WTC11 (cell line): ENCODE measurements at regions not wholly inside any gene's neighbourhood (a gene's known extent, or its start where the extent isn't known, plus 50 kb on each side); places are given as distances from the start of the nearest gene placed in this dataset.

ENCODE experiments used
- ATAC-seq: fragments of 200-7000 bp; cut with Tn5 transposase; 2 replicates; pipeline ENCODE4 v1.10.0; 2021; ENCODE audit warnings: mild to moderate bottlenecking, moderate library complexity
- CTCF ChIA-PET: fragments of 300-600 bp; sonication (Branson Sonifier 250); formaldehyde crosslinking; loops from one replicate; lab custom pipeline; 2021; ENCODE audit warnings: antibody characterized with exemption; lab: Charles Lee
- POLR2A ChIA-PET: fragments of 350-600 bp; sonication (Branson Sonifier 250); formaldehyde crosslinking; loops from one replicate; lab custom pipeline; 2021; ENCODE audit warnings: antibody characterized with exemption; lab: Charles Lee
- DNase-seq: peaks from one replicate; pipeline ENCODE4 v3.0.0; 2021; ENCODE audit warnings: low spot score
- H3K27ac Mint-ChIP-seq: 2 replicates; pipeline ENCODE4 v1.8.0; 2021; ENCODE audit warnings: mixed read lengths
- H3K27me3 Mint-ChIP-seq: 2 replicates; pipeline ENCODE4 v1.8.0; 2021; ENCODE audit warnings: low read depth, mild to moderate bottlenecking, moderate library complexity, mixed read lengths
- H3K36me3 Mint-ChIP-seq: 2 replicates; pipeline ENCODE4 v1.8.0; 2021; ENCODE audit warnings: mixed read lengths
- H3K4me1 Mint-ChIP-seq: 2 replicates; pipeline ENCODE4 v1.8.0; 2022; ENCODE audit warnings: mixed read lengths
- H3K4me3 Mint-ChIP-seq: 2 replicates; pipeline ENCODE4 v1.8.0; 2021; ENCODE audit warnings: mild to moderate bottlenecking, moderate library complexity, mixed read lengths
- H3K9me3 Mint-ChIP-seq: 2 replicates; pipeline ENCODE4 v1.8.0; 2021; ENCODE audit warnings: mixed read lengths
- AR ChIP-seq: fragments of 250-450 bp; sonication (Bioruptor Pico); IDR thresholded peaks from 2 replicates; pipeline ENCODE4 v1.9.0; 2021; ENCODE audit warnings: mild to moderate bottlenecking
- ARID4B ChIP-seq: sonication (generic); formaldehyde crosslinking; IDR thresholded peaks from 2 replicates; pipeline ENCODE4 v1.8.0; 2023; ENCODE audit warnings: missing genetic modification reagents, mild to moderate bottlenecking, borderline replicate concordance
- CDX4 ChIP-seq: fragments of 250-450 bp; sonication (Bioruptor Pico); IDR thresholded peaks from 2 replicates; pipeline ENCODE4 v1.9.0; 2021; ENCODE audit warnings: moderate library complexity, mild to moderate bottlenecking, inconsistent platforms, borderline replicate concordance
- E2F1 ChIP-seq: sonication (generic); formaldehyde crosslinking; IDR thresholded peaks from 2 replicates; pipeline ENCODE4 v1.8.0; 2022; ENCODE audit warnings: mild to moderate bottlenecking, missing genetic modification reagents
- ESRRA ChIP-seq: sonication (generic); formaldehyde crosslinking; IDR thresholded peaks from 2 replicates; pipeline ENCODE4 v1.8.1; 2022; ENCODE audit warnings: mild to moderate bottlenecking, missing genetic modification reagents, borderline replicate concordance
- FOXP1 ChIP-seq: sonication (generic); formaldehyde crosslinking; IDR thresholded peaks from 2 replicates; pipeline ENCODE4 v1.8.0; 2022; ENCODE audit warnings: missing genetic modification reagents, mild to moderate bottlenecking, moderate library complexity, borderline replicate concordance
- HMGA2 ChIP-seq: fragments of 250-450 bp; sonication (Bioruptor Pico); IDR thresholded peaks from 2 replicates; pipeline ENCODE4 v1.4.0; 2021; ENCODE audit warnings: mild to moderate bottlenecking, moderate library complexity
- IRF1 ChIP-seq: sonication (generic); formaldehyde crosslinking; IDR thresholded peaks from 2 replicates; pipeline ENCODE4 v1.8.0; 2023; ENCODE audit warnings: missing genetic modification reagents
- JAZF1 ChIP-seq: fragments of 250-450 bp; sonication (Bioruptor Pico); IDR thresholded peaks from 2 replicates; pipeline ENCODE4 v1.9.0; 2021; ENCODE audit warnings: moderate library complexity, mild to moderate bottlenecking, inconsistent platforms
- MAX ChIP-seq: sonication (generic); formaldehyde crosslinking; IDR thresholded peaks from 2 replicates; pipeline ENCODE4 v1.8.0; 2022; ENCODE audit warnings: mild to moderate bottlenecking, missing genetic modification reagents
- NFE2L1 ChIP-seq: sonication (generic); formaldehyde crosslinking; IDR thresholded peaks from 2 replicates; pipeline ENCODE4 v1.8.1; 2023; ENCODE audit warnings: missing genetic modification reagents
- NR2C2 ChIP-seq: sonication (generic); formaldehyde crosslinking; IDR thresholded peaks from 2 replicates; pipeline ENCODE4 v1.8.0; 2022; ENCODE audit warnings: mild to moderate bottlenecking, missing genetic modification reagents
- OVOL2 ChIP-seq: fragments of 250-450 bp; sonication (Bioruptor Pico); IDR thresholded peaks from 2 replicates; pipeline ENCODE4 v1.9.0; 2021; ENCODE audit warnings: mild to moderate bottlenecking, borderline replicate concordance
- PRRX2 ChIP-seq: fragments of 250-450 bp; sonication (Bioruptor Pico); IDR thresholded peaks from 2 replicates; pipeline ENCODE4 v1.8.0; 2021; ENCODE audit warnings: mild to moderate bottlenecking
- RORB ChIP-seq: fragments of 250-450 bp; sonication (Bioruptor Pico); IDR thresholded peaks from 2 replicates; pipeline ENCODE4 v1.9.0; 2021; ENCODE audit warnings: mild to moderate bottlenecking
- TEAD4 ChIP-seq: sonication (generic); formaldehyde crosslinking; IDR thresholded peaks from 2 replicates; pipeline ENCODE4 v1.8.0; 2022; ENCODE audit warnings: mild to moderate bottlenecking, missing genetic modification reagents
- ZNF219 ChIP-seq: sonication (generic); formaldehyde crosslinking; IDR thresholded peaks from 2 replicates; pipeline ENCODE4 v1.8.0; 2023; ENCODE audit warnings: missing genetic modification reagents, mild to moderate bottlenecking, borderline replicate concordance
- ZNF232 ChIP-seq: sonication (generic); formaldehyde crosslinking; IDR thresholded peaks from 2 replicates; pipeline ENCODE4 v1.8.0; 2022; ENCODE audit warnings: mild to moderate bottlenecking, missing genetic modification reagents
- ZNF416 ChIP-seq: fragments of 250-450 bp; sonication (Bioruptor Pico); IDR thresholded peaks from 2 replicates; pipeline ENCODE4 v1.9.0; 2021; ENCODE audit warnings: mild to moderate bottlenecking, inconsistent platforms

GRCh38 chr3:3636815-3637214, 162.4 kb upstream of the LRRN1 start (continued):
- TF ChIP-seq MAX (no peak), OVOL2 (CRISPR knock-in tag) (no peak), ZNF232 (CRISPR knock-in tag) (no peak), NFE2L1 (CRISPR knock-in tag) (no peak), RORB (CRISPR knock-in tag) (no peak)
- TF ChIP-seq, all 79 proteins: peak for 0

- TF ChIP-seq HMGA2 (CRISPR knock-in tag) = no peak
- TF ChIP-seq ZNF416 (CRISPR knock-in tag) = no peak
- no peak for TF ChIP-seq NR2C2
- no peak for TF ChIP-seq ARID4B
- TF ChIP-seq AR (CRISPR knock-in tag) = no peak
- no peak for TF ChIP-seq PRRX2 (CRISPR knock-in tag)
- no peak for TF ChIP-seq FOXP1 (CRISPR knock-in tag)
- no peak for TF ChIP-seq NFE2L1 (CRISPR knock-in tag)
- TF ChIP-seq TEAD4 (CRISPR knock-in tag) = no peak
- TF ChIP-seq, all 79 proteins: peak for 0
- Mint-ChIP-seq H3K27me3 (peaks cover 2% of the 10 kb centered on the region; the same call in 1 of the 2 replicates), H3K36me3 (peaks cover 18% of the 10 kb centered on the region), H3K9me3 (peaks cover 53% of the 10 kb centered on the region), H3K4me3 (no peak overlapping the region), H3K27ac (no peak overlapping the region), H3K4me1 (no peaks in the 10 kb centered on the region)
- no peak for DNase-seq
- no peak for ATAC-seq
- ChIA-PET CTCF (no interaction called here), POLR2A (no interaction called here)
Measured at GRCh38 chr3:3635109-3635508, 164.1 kb upstream of the LRRN1 start.

GRCh38 chr3:3634326-3634725, 164.9 kb upstream of the LRRN1 start:
- DNase-seq (no peak), ATAC-seq (no peak)
- Mint-ChIP-seq H3K36me3 (peaks cover 22% of the 10 kb centered on the region), H3K27me3 (peaks cover 2% of the 10 kb centered on the region; the same call in 1 of the 2 replicates), H3K4me3 (no peak overlapping the region), H3K27ac (no peak overlapping the region), H3K9me3 (peaks cover 59% of the 10 kb centered on the region), H3K4me1 (no peaks in the 10 kb centered on the region)
- no peak for TF ChIP-seq E2F1 (CRISPR knock-in tag)
- TF ChIP-seq ZNF232 (CRISPR knock-in tag) = no peak
- TF ChIP-seq JAZF1 (CRISPR knock-in tag) = no peak
- TF ChIP-seq ZNF219 (CRISPR knock-in tag) = no peak
- TF ChIP-seq ESRRA (CRISPR knock-in tag) = no peak
- no peak for TF ChIP-seq HMGA2 (CRISPR knock-in tag)
- TF ChIP-seq IRF1 (CRISPR knock-in tag) = no peak
- TF ChIP-seq NR2C2 = no peak
- no peak for TF ChIP-seq CDX4 (CRISPR knock-in tag)
- ChIA-PET CTCF (no interaction called here), POLR2A (no interaction called here)
